ENCODE measurements at regions not wholly inside any gene's neighbourhood (a gene's known extent, or its start where the extent isn't known, plus 50 kb on each side); places are given as distances from the start of the nearest gene placed in this dataset.

GRCh38 chr5:56585999-56586691 lies 229.2 kb upstream of the MAP3K1 start:
- peak; percentile 69 for DNase-seq

- no peak for DNase-seq
Measured at GRCh38 chr5:56585461-56585860, 229.9 kb upstream of the MAP3K1 start.

- no peak for DNase-seq
Measured at GRCh38 chr5:56581426-56581825, 233.9 kb upstream of the MAP3K1 start.

- no peak for DNase-seq
Measured at GRCh38 chr5:56580864-56581263, 234.5 kb upstream of the MAP3K1 start.

GRCh38 chr5:56575821-56576220 lies 239.5 kb upstream of the MAP3K1 start:
- no peak for DNase-seq

GRCh38 chr5:56574778-56575177 lies 240.6 kb upstream of the MAP3K1 start:
- DNase-seq = no peak

- no peak for DNase-seq
Measured at GRCh38 chr5:56569566-56569965, 245.8 kb upstream of the MAP3K1 start.

- no peak for DNase-seq
Measured at GRCh38 chr5:56569076-56569475, 246.3 kb upstream of the MAP3K1 start.

- DNase-seq = peak; percentile 42
Measured at GRCh38 chr5:56567278-56567677, 248.1 kb upstream of the MAP3K1 start.

- no peak for DNase-seq
Measured at GRCh38 chr5:56566374-56567249, 248.7 kb upstream of the MAP3K1 start.

- DNase-seq = no peak
Measured at GRCh38 chr5:56565644-56566043, 249.7 kb upstream of the MAP3K1 start.

- DNase-seq = no peak
Measured at GRCh38 chr5:56565283-56565615, 250.1 kb upstream of the MAP3K1 start.

GRCh38 chr5:56564541-56565282 lies 250.6 kb upstream of the MAP3K1 start:
- DNase-seq = no peak

- DNase-seq = no peak
Measured at GRCh38 chr5:56561455-56561854, 253.9 kb upstream of the MAP3K1 start.

- no peak for DNase-seq
Measured at GRCh38 chr5:56558131-56558745, 257.1 kb upstream of the MAP3K1 start.

- no peak for DNase-seq
Measured at GRCh38 chr5:56557198-56557597, 258.2 kb upstream of the MAP3K1 start.

- no peak for DNase-seq
Measured at GRCh38 chr5:56552612-56553268, 262.6 kb upstream of the MAP3K1 start.

GRCh38 chr5:56550227-56550626 lies 265.1 kb upstream of the MAP3K1 start:
- no peak for DNase-seq

GRCh38 chr5:56549096-56549886 lies 266.1 kb upstream of the MAP3K1 start:
- no peak for DNase-seq

- DNase-seq = no peak
Measured at GRCh38 chr5:56545016-56545415, 270.3 kb upstream of the MAP3K1 start.

GRCh38 chr5:56543441-56544388 lies 271.6 kb upstream of the MAP3K1 start:
- DNase-seq = no peak

All from NCI-H146 (cell line).